ENCODE measurements at regions not wholly inside any gene's neighbourhood (a gene's known extent, or its start where the extent isn't known, plus 50 kb on each side); places are given as distances from the start of the nearest gene placed in this dataset.

DNA sequence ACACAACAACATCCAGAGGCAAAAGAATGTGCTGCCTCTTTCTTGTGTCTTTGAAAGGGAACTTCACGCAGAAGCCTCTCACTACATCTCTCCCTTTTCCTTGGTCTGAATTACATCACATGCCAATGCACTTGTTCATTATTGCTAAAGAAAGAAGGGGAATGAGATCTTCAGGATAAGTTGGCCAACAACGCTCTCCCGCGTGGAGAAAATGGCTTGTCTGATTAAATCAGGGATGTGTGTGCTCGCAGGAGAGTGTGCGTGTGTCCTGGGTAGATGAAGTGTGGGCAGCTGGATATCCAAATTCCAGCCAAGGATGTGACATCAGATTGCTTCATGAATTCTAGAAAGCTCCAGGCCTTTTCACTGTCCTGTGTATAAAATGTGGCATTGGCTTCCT is 541.6 kb upstream of the FZD8 start:
- TF ChIP-seq, protein P1, sequence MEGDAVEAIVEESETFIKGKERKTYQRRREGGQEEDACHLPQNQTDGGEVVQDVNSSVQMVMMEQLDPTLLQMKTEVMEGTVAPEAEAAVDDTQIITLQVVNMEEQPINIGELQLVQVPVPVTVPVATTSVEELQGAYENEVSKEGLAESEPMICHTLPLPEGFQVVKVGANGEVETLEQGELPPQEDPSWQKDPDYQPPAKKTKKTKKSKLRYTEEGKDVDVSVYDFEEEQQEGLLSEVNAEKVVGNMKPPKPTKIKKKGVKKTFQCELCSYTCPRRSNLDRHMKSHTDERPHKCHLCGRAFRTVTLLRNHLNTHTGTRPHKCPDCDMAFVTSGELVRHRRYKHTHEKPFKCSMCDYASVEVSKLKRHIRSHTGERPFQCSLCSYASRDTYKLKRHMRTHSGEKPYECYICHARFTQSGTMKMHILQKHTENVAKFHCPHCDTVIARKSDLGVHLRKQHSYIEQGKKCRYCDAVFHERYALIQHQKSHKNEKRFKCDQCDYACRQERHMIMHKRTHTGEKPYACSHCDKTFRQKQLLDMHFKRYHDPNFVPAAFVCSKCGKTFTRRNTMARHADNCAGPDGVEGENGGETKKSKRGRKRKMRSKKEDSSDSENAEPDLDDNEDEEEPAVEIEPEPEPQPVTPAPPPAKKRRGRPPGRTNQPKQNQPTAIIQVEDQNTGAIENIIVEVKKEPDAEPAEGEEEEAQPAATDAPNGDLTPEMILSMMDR (IDR thresholded peaks at IDR 0.05), result no peak
- TF ChIP-seq POLR2A (IDR thresholded peaks at IDR 0.05), result no peak
